ENCODE measurements at regions not wholly inside any gene's neighbourhood (a gene's known extent, or its start where the extent isn't known, plus 50 kb on each side); places are given as distances from the start of the nearest gene placed in this dataset.

DNA sequence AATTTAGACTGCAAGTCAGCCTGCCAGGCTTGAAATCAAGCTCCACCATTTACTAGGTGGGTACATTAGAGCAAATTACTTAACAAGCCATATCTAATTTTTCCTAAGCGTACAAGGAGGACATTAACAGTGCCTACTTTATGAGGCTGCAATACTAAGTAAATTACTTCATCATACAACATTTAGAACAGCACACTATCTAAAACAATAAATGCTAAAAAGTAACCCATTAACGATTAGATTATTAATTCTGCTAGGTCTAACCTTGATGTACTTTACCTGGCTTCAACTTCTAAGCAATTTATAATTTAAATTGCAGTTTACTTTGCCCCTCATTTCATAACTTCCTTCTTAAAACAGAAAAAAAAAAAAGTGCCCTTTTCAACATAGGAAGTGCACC, 1155.6 kb upstream of the NCAM2 start:
- no peaks in the 10 kb centered on the region for H3K4me1 ChIP-seq
- H3K27me3 ChIP-seq, result no peaks in the 10 kb centered on the region
- TF ChIP-seq, protein P1, sequence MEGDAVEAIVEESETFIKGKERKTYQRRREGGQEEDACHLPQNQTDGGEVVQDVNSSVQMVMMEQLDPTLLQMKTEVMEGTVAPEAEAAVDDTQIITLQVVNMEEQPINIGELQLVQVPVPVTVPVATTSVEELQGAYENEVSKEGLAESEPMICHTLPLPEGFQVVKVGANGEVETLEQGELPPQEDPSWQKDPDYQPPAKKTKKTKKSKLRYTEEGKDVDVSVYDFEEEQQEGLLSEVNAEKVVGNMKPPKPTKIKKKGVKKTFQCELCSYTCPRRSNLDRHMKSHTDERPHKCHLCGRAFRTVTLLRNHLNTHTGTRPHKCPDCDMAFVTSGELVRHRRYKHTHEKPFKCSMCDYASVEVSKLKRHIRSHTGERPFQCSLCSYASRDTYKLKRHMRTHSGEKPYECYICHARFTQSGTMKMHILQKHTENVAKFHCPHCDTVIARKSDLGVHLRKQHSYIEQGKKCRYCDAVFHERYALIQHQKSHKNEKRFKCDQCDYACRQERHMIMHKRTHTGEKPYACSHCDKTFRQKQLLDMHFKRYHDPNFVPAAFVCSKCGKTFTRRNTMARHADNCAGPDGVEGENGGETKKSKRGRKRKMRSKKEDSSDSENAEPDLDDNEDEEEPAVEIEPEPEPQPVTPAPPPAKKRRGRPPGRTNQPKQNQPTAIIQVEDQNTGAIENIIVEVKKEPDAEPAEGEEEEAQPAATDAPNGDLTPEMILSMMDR (IDR thresholded peaks at IDR 0.05), result no peak
- TF ChIP-seq EP300 (IDR thresholded peaks at IDR 0.05) (no peak), POLR2AphosphoS5 (IDR thresholded peaks at IDR 0.05) (no peak), POLR2A (IDR thresholded peaks at IDR 0.05) (no peak)
- DNase-seq (ENCODE audit: low spot score in 2 of 2), result no peak
- no peaks in the 10 kb centered on the region for H3K9me3 ChIP-seq
- H3K27ac ChIP-seq, result no peak overlapping the region
- no peaks in the 10 kb centered on the region for H3K36me3 ChIP-seq
- 86% methylated on average over 2 of the region's 2 CpGs for WGBS
- H3K4me3 ChIP-seq, result no peak overlapping the region

DNA sequence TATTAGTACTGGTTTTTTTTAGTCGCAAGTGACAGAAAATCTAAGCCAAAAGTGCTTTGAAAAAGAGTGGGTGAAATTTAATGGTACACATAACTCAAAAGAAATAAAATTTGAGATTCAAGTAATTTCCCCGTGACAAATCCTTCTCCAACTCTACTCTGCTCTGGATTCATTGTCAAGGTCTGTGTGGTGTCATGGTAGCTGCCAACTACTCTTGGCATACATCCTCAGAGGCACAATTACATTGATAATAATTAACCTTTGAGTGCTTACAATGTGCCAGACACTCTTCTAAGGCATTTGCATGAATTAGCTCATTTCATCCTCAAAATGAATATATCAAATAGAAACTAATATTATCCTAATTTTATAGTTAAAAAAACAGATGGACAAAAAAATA, 1153.9 kb upstream of the NCAM2 start:
- TF ChIP-seq EP300 (IDR thresholded peaks at IDR 0.05) (no peak), POLR2A (IDR thresholded peaks at IDR 0.05) (no peak), POLR2AphosphoS5 (IDR thresholded peaks at IDR 0.05) (no peak)
- TF ChIP-seq, protein P1 (IDR thresholded peaks at IDR 0.05), result no peak

DNA sequence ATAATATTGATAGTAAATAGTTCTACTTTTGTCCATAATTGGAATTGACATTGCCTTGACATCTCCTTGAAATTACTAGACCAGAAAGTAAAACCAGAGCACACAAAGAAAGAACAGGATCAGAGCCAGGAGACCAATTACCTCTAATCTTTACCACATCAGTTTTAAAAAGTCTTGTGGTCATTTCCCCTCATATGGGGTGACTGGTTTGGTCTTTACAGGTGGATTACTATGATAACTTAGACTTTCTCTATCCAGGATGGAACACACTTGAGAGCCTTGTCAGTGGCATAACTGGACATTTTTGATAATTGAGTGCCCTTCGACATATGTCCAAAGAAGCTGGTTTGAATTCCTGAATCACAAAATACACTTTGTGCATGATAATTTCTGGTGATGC, 1148.1 kb upstream of the NCAM2 start:
- no peak for TF ChIP-seq EP300 (IDR thresholded peaks at IDR 0.05)
- TF ChIP-seq, protein P1 (IDR thresholded peaks at IDR 0.05), result no peak
- TF ChIP-seq POLR2A (IDR thresholded peaks at IDR 0.05), result no peak
- no peak for TF ChIP-seq POLR2AphosphoS5 (IDR thresholded peaks at IDR 0.05)
- Histone ChIP-seq H3K4me1 (no peaks in the 10 kb centered on the region), H3K4me3 (no peak overlapping the region), H3K36me3 (no peaks in the 10 kb centered on the region), H3K27ac (no peak overlapping the region), H3K27me3 (no peaks in the 10 kb centered on the region), H3K9me3 (peaks cover 5% of the 10 kb centered on the region)
- no peak for DNase-seq (ENCODE audit: low spot score in 2 of 2)
- WGBS, result 80% methylated on average over 1 of the region's 1 CpG

More for the DNA sequence above, 1153.9 kb upstream of the NCAM2 start:
- 75% methylated on average over 2 of the region's 2 CpGs for WGBS
- H3K4me3 ChIP-seq, result no peak overlapping the region
- no peak overlapping the region for H3K27ac ChIP-seq
- H3K27me3 ChIP-seq, result no peaks in the 10 kb centered on the region
- DNase-seq (ENCODE audit: low spot score in 2 of 2), result no peak
- no peaks in the 10 kb centered on the region for H3K4me1 ChIP-seq
- no peaks in the 10 kb centered on the region for H3K36me3 ChIP-seq
- no peaks in the 10 kb centered on the region for H3K9me3 ChIP-seq

DNA sequence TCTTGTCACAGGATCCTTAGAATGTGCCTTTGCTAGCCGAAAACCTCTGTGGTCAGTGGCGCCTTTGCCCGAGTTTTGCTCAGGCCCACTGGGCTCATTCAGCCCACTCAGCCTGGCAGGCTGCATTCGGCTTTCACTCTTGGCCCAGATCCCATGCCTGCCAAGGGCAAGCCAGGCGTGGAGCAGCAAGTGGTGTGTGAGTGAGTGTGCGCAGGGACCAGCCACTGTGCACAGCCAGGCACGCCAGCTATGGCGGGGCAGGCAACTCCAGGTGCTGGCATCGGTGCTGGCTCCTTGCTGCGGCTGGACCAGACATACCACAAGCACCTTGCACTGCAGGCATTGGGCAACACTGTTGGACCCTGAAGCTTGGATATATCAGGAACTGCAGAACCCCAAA, 1145.1 kb upstream of the NCAM2 start:
- H3K4me3 ChIP-seq, result no peak overlapping the region
- no peaks in the 10 kb centered on the region for H3K27me3 ChIP-seq
- H3K36me3 ChIP-seq, result no peaks in the 10 kb centered on the region
- TF ChIP-seq, protein P1 (IDR thresholded peaks at IDR 0.05), result no peak
- TF ChIP-seq POLR2A (IDR thresholded peaks at IDR 0.05), result no peak
- no peak for TF ChIP-seq EP300 (IDR thresholded peaks at IDR 0.05)
- no peak for TF ChIP-seq POLR2AphosphoS5 (IDR thresholded peaks at IDR 0.05)
- H3K4me1 ChIP-seq, result no peaks in the 10 kb centered on the region
- WGBS, result 89% methylated on average over 6 of the region's 10 CpGs
- DNase-seq (ENCODE audit: low spot score in 2 of 2), result no peak
- no peak overlapping the region for H3K27ac ChIP-seq
- H3K9me3 ChIP-seq, result peaks cover 5% of the 10 kb centered on the region

DNA sequence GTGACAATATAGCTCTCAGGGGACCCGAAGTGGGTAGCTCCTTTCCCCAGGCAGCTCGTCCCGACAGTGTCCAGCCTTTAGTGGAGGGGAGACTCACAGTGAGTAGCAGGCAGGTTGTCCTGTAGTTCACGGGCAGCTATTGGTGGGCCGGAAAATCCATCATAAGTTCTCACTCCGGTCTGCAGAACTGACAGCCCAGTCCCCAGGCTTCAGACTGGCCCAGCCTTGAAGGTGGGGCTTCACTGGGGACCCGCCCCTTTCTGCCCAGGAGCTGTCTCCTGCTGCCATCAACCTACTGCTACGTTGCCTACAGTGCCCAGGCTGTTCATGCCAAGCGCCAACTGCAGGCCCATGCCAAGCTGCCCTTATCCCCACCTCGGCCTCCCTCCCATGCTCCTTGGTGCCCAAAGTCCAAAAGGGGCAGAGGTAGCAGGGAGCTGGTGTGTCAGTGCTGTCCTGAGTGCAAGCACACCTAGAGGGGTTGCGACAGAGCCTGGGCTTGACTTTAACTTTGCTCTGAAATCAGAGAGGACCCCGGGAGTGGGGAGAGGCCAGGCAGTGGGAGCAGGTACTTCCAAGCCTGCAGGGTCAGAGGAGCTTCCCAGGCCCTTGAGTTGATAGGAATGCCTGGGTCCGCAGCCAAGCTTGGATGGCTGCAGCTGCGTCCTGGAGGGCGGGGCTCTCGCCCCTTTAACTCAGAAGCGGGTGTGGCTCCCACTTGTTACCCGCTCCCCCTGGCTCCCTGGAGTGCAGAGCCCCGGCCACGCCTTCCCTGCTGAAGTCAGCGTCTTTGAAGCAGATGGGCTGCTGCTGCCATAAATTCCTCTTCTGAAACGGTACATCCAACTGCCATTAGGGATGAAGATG, 1144.3 kb upstream of the NCAM2 start:
- H3K4me1 ChIP-seq, result no peaks in the 10 kb centered on the region
- H3K27me3 ChIP-seq, result no peaks in the 10 kb centered on the region
- no peak overlapping the region for H3K27ac ChIP-seq
- WGBS, result 70% methylated on average over 13 of the region's 22 CpGs
- DNase-seq (ENCODE audit: low spot score in 2 of 2), result no peak
- no peak overlapping the region for H3K4me3 ChIP-seq
- no peaks in the 10 kb centered on the region for H3K36me3 ChIP-seq
- peaks cover 5% of the 10 kb centered on the region for H3K9me3 ChIP-seq
- TF ChIP-seq POLR2AphosphoS5 (IDR thresholded peaks at IDR 0.05) (no peak), EP300 (IDR thresholded peaks at IDR 0.05) (no peak)
